Activated CD8-positive, alpha-beta memory T cell treated with anti-CD3 and anti-CD28 coated beads for 4 hours (primary cell): ENCODE measurements at regions not wholly inside any gene's neighbourhood (a gene's known extent, or its start where the extent isn't known, plus 50 kb on each side); places are given as distances from the start of the nearest gene placed in this dataset.

Source experiments
- DNase-seq, 2 donors: peaks; one replicate each; pipeline ENCODE4 v3.0.0-alpha.2; 2020; ENCODE audit warnings: low read depth in 2 of 2

DNA sequence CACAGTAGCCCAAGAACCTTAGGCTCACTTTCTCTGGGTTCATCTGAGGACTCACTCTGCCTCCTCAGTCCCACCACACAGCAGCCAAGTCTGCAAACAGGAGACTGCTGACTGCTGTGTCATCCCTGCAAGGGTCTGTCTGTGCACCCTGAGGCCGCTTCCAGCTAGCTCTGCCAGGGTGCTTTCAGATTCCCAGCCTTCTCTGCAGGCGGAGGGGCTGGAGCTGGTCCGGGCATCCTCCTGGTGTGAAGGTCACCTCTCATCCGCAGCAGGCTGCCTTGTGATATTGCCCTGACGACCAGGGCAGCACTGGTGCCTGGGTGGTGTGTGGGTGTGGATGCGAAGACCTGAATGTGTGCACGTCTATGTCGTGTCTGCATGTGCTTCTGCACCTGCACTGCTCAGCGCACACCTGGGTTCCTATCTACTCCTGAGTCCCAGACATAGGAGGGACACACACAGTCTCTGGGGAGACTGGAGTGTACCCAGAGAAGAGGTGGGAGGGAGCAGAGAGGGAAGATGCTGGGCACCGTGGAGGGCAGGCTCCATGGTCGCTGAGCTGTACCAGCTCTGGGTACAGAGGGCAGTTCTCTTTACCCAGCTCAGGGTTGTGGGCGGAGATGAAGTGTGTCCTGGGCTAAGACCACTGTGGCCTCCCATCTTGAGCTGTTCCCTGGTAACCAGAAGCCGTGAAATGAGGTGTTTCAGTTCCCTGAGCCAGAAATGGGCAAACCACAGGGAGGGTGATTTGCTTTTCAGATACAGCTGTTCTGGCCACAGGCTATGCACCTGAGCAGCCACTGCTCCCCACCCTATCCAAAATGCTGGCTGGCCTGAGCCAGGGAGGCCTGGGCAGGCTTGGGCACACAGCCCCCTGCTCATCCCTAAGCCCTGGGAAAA, 160.9 kb upstream of the CSF3R start:
- no peak for DNase-seq

GRCh38 chr1:36642802-36643201, 160.1 kb upstream of the CSF3R start:
- no peak for DNase-seq

GRCh38 chr1:36641776-36642175, 159.1 kb upstream of the CSF3R start:
- no peak for DNase-seq

DNA sequence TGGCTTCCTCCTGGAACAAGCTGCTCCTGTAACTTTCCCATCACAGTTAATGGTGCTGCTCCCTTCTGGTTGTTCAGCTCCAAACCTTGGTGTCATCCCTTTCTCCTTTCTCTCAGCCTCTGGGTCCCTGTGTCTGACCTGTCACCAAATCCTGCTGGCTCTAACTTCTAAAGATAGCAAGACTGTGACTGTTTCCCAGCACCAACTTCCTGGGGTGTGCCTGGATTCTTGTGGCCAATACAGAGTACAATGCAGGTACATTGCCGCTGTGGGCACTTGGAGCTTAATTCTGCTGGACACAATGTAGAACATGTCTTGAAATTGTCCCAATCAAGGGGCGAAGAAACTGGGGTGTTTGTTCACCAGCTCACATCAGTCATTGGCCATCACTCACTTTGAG, 156.7 kb upstream of the CSF3R start:
- no peak for DNase-seq

DNA sequence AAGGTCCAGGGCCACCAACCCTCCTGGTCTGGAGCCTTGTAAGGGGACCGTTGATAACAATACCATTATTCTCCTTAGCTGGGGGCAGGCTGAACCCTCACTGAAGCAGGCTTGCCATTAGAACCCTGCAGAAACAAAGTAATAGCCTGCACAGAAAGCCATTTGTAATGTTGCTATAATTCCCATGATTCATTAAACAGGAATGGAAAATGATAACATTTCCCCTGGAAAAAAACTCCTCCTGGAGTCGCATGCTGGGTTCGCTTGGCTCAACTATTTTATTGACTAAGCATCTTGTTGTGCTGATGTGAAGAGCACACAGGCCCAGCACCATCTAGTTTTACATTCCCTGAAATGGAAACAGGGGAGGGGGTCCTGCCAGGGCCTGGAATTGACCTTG, 155.6 kb upstream of the CSF3R start:
- no peak for DNase-seq

DNA sequence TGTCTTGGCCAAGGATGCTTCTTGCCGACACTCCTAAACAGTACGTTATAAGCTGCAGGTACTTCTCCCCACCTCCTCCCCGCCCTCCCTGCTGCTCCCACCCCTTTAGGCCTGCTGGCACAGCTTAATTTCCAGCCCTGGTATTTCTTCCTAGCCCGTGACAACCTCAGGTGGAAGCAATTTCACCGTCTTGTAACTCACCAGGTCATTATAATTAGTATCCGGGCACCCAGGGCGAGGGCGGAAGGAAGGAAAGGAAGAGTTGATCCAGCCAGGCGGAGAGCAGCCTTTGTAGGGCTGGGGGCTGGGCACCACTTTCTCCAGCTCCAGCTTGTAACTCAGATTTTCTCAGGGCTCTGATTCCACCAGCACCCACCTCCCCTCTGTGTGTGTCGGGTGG, 153.5 kb upstream of the CSF3R start:
- DNase-seq = no peak

DNA sequence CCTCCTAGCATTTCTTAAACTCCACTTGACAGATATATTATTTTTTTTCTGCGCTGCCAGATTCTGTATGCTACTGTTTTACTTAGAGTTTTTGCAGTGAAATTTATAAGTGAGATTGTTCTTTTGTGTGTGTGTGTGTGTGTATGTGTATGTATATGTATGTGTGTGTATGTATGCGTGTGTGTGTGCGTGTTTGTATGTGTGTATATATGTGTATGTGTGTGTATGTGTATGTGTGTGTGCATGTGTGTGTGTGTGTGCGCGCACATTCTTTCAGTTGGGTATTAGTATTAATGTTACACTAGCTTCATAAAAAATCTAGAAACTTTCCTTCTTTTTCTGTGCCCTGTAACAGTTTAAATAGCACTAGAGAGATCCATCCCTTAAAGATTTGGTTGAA, 152.6 kb upstream of the CSF3R start:
- no peak for DNase-seq

DNA sequence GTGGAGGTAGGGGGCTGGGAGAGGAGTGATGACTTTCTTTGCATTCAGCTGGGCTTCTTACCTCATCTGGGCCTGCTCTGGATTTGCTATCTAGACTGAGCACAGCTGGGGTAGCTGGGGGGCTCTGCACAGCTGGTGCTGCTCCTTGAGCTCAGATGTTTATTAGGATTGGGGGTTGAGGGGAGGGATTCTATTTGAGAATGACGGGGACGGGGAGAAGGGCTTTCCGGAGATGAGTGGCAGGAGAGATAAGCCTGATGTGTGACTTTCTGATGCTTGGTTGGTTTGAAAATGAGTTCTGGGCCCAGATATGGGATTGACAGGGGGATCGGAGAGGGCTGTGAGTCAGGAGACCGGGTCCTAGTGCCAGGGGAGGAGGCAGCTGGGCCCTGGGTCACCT, 146.1 kb upstream of the CSF3R start:
- DNase-seq = no peak

DNA sequence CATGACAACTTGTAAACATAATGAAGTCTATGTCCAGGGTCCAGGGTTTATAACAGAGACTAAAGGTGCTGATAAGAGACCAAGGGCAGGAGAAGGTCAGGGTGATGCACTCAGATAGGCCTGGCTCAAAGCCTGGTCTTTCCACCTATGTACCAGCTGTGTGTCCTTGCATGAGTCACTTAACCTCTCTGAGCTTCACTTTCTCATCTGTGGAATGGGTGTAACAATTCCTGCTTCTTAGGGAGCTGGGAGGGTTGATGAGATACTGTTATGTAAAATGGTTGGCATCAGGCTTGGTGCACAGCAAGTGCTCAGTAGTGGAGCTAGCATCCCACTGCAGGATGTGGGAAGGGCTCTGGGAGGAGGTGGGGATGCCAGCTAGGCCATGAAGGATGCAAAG, 143.7 kb upstream of the CSF3R start:
- no peak for DNase-seq

GRCh38 chr1:36625935-36626310, 143.2 kb upstream of the CSF3R start:
- DNase-seq = no peak

- DNase-seq = no peak
Measured at GRCh38 chr1:36625253-36625934, 142.7 kb upstream of the CSF3R start.

DNA sequence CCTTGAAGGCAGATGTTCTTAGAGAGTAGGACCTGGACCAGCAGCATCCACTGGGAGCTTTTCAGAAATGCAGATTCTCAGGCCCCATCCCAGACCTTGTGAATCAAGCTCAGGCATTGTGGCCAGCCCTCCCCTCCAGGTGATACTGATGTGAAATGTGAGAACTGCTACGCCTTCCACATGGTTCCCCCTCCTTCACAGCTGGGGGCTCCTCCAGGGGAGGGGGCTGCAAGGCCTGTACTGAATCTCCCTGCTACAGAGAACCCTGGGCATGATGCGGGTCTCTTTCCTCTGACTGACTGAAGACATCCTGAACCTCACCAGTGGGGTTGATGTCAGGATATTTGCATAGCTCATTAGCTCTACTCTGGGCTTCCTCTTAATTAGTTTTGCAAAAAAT, 141.8 kb upstream of the CSF3R start:
- no peak for DNase-seq

DNA sequence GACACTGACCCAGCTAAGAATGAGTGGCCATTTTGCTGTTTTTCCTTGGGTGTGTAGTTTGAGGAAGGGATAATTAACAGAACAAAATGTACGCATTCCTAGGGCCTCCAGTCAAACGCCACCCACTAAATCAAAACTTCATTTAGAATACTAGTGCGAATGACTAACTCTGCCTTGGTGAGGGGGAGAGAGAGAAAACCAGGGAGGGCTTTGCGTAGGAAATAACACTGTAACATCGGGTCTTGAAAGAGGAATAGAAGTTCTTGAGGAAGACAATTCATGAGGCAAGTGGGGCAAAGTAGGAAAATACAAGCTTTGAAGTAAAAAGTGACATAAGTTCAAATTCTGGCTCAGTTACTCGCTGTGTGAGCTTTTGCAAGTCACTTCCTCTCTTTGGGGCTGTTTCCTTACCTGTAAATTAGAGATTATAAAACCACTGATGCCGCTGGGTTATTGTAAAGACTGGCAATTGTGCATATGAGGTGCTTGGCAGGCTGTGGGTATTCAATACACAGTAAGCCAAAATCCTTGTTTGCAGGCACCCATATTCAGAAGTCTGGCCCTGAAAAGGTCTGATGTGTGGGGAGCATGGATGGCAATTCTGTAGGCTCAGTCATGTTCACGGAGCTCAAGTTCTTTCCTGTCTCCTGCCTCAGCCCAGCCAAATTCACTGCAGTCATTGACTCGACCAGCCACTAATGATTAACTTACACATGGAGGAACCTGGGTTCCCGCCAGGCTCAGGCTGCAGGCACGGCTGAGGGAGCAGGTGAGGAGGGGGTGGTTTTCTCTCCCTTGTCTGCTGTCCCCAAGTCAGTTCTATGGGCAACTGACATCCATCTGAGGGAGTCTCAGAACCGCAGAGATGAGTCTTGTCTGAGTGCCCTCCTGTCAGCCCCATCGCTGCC, 140.3 kb upstream of the CSF3R start:
- DNase-seq = no peak

DNA sequence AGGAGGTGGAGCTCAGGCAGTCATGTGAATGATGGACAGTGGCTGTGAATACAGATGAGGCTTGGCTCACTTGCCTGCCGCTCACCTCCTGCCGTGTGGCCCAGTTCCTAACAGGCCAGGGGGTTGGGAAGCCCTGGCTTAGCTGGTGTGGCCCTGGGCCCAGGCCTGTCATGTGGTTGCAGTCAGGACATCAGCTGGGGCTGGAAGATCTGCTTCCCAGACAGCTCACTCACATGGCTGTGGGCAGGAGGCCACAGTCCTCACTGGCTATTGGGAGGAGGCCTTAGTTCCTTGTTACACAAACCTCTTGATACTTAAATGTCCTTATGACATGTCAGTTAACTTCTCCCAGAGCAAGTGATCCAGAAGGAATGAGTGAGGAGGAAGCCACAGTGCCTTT, 138.8 kb upstream of the CSF3R start:
- no peak for DNase-seq

- no peak for DNase-seq
Measured at GRCh38 chr1:36620142-36620541, 137.4 kb upstream of the CSF3R start.

- DNase-seq = no peak
Measured at GRCh38 chr1:36614991-36615390, 132.3 kb upstream of the CSF3R start.

- DNase-seq = no peak
Measured at GRCh38 chr1:36614571-36614970, 131.9 kb upstream of the CSF3R start.

DNA sequence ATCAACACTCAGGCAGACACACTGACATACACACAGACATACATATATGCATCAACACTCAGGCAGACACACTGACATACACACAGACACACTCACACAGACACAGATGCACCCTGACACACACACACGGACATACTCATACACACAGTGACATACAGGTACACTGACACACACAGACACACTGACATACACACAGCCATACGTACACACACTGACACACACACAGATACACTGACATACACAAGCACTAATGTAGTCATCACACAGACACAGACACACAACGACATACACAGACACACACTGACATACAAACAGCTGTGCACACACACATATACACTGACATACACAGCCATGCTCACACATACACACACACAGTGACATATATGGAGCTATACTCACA, 131.0 kb upstream of the CSF3R start:
- DNase-seq = no peak

- no peak for DNase-seq
Measured at GRCh38 chr1:36612881-36613280, 130.2 kb upstream of the CSF3R start.

GRCh38 chr1:36612121-36612520, 129.4 kb upstream of the CSF3R start:
- DNase-seq = no peak

DNA sequence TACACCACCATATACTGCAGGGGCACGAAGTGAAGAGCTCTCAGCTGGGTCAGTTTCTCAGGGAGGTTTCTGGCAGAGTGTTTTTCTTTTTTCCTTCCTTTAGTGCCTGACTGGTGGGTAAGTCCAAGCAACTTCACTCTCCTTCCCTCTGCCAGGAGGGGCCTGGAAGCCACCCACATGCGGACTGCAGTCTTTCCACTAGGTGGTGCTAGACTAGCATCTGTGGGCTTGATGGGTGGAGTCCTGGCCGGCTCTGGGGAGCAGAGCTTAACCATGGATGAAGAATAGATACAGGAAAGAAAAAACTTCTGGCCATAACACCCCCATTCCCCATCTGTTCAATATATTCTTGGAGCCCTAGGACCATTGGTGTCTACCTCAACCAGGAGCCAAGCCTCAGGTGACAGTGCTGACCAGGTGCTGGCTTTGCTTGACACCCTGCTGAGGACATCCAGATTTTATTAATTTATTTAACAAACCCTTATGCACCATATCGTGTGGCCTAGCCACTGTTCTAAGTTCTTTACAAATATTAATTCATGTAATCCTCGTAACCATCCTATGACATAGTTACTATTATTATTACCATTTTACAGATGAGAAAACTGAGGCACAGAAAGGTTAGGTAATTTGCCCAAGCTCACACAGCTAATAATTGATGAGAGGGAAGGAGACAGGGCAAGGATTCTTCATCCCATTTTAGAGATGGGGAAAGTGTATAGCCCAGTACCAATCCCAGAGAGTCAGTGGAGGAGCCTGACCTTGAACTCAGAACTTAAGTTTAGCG, 126.7 kb upstream of the CSF3R start:
- DNase-seq = no peak

GRCh38 chr1:36608272-36608671, 125.6 kb upstream of the CSF3R start:
- DNase-seq = no peak
